ENCODE measurements at regions not wholly inside any gene's neighbourhood (a gene's known extent, or its start where the extent isn't known, plus 50 kb on each side); places are given as distances from the start of the nearest gene placed in this dataset.
A peak's percentile ranks its signal among the peaks of the same experiment; 100 is the strongest.

GRCh38 chr1:98471633-98472032 lies 189.9 kb upstream of the SNX7 start:
- H3K4me3 Mint-ChIP-seq: no peak overlapping the region
- H3K27ac Mint-ChIP-seq: no peak overlapping the region
- POLR2A ChIA-PET: no interaction called here
- ATAC-seq: no peak
- H3K36me3 Mint-ChIP-seq (ENCODE audit: low read depth): no peaks in the 10 kb centered on the region
- H3K27me3 Mint-ChIP-seq: peaks cover 1% of the 10 kb centered on the region
- intact Hi-C loops (cut with micrococcal nuclease): no loop called here
- DNase-seq: no peak
- H3K4me1 Mint-ChIP-seq (ENCODE audit: low read depth): no peaks in the 10 kb centered on the region
- CTCF ChIA-PET: no interaction called here
- H3K9me3 Mint-ChIP-seq: no peaks in the 10 kb centered on the region
- no peak for TF ChIP-seq CTCF (IDR thresholded peaks at IDR 0.05)

- H3K9me3 Mint-ChIP-seq: no peaks in the 10 kb centered on the region
- ATAC-seq: no peak
- H3K4me3 Mint-ChIP-seq: no peak overlapping the region
- peaks cover 1% of the 10 kb centered on the region for H3K27me3 Mint-ChIP-seq
- POLR2A ChIA-PET: no interaction called here
- no peak overlapping the region for H3K27ac Mint-ChIP-seq
- CTCF ChIA-PET: interaction anchor here (0.6 to 1.7 kb wide), 5 partner anchors 33 to 1330 kb away, joined by 3 to 7 read pairs (median 4); no protein-coding TSS in a partner anchor
- intact Hi-C loops (cut with micrococcal nuclease): loop anchor here (10.0 kb wide), 1 partner anchor 1503 kb away; no protein-coding TSS in a partner anchor
- peak; percentile 66 for TF ChIP-seq CTCF (IDR thresholded peaks at IDR 0.05)
- H3K4me1 Mint-ChIP-seq (ENCODE audit: low read depth): no peaks in the 10 kb centered on the region
- no peak for DNase-seq
- no peaks in the 10 kb centered on the region for H3K36me3 Mint-ChIP-seq (ENCODE audit: low read depth)
Observed at GRCh38 chr1:98468111-98468717, 193.3 kb upstream of the SNX7 start.

- POLR2A ChIA-PET: no interaction called here
- no peaks in the 10 kb centered on the region for H3K9me3 Mint-ChIP-seq
- no peak overlapping the region for H3K4me3 Mint-ChIP-seq
- ATAC-seq (no peak), DNase-seq (no peak)
- no peak overlapping the region for H3K27ac Mint-ChIP-seq
- no peak for TF ChIP-seq CTCF (IDR thresholded peaks at IDR 0.05)
- no peaks in the 10 kb centered on the region for H3K4me1 Mint-ChIP-seq (ENCODE audit: low read depth)
- CTCF ChIA-PET: interaction anchor here (0.7 to 1.7 kb wide), 4 partner anchors 34 to 1329 kb away, joined by 3 to 7 read pairs (median 4); no protein-coding TSS in a partner anchor
- H3K36me3 Mint-ChIP-seq (ENCODE audit: low read depth): no peaks in the 10 kb centered on the region
- peaks cover 1% of the 10 kb centered on the region for H3K27me3 Mint-ChIP-seq
- intact Hi-C loops (cut with micrococcal nuclease): loop anchor here (10.0 kb wide), 1 partner anchor 1503 kb away; no protein-coding TSS in a partner anchor
Observed at GRCh38 chr1:98467586-98467985, 193.9 kb upstream of the SNX7 start.

- POLR2A ChIA-PET: no interaction called here
- Mint-ChIP-seq H3K27ac (no peak overlapping the region), H3K4me1 (ENCODE audit: low read depth) (no peaks in the 10 kb centered on the region), H3K9me3 (no peaks in the 10 kb centered on the region), H3K36me3 (ENCODE audit: low read depth) (no peaks in the 10 kb centered on the region), H3K27me3 (peaks cover 1% of the 10 kb centered on the region), H3K4me3 (no peak overlapping the region)
- intact Hi-C loops (cut with micrococcal nuclease): loop anchor here (10.0 kb wide), 1 partner anchor 1502 kb away; no protein-coding TSS in a partner anchor
- no peak for TF ChIP-seq CTCF (IDR thresholded peaks at IDR 0.05)
- ATAC-seq (no peak), DNase-seq (no peak)
- CTCF ChIA-PET: no interaction called here
Observed at GRCh38 chr1:98467122-98467521, 194.4 kb upstream of the SNX7 start.

GRCh38 chr1:98461873-98462385 lies 199.6 kb upstream of the SNX7 start:
- no peaks in the 10 kb centered on the region for H3K9me3 Mint-ChIP-seq
- no peaks in the 10 kb centered on the region for H3K36me3 Mint-ChIP-seq (ENCODE audit: low read depth)
- ChIA-PET CTCF (no interaction called here), POLR2A (no interaction called here)
- no peaks in the 10 kb centered on the region for H3K27me3 Mint-ChIP-seq
- H3K4me3 Mint-ChIP-seq: no peak overlapping the region
- ATAC-seq: no peak
- H3K4me1 Mint-ChIP-seq (ENCODE audit: low read depth): no peaks in the 10 kb centered on the region
- H3K27ac Mint-ChIP-seq: no peak overlapping the region
- DNase-seq: no peak
- intact Hi-C loops (cut with micrococcal nuclease): loop anchor here (10.0 kb wide), 1 partner anchor 1497 kb away; no protein-coding TSS in a partner anchor
- TF ChIP-seq CTCF (IDR thresholded peaks at IDR 0.05): no peak

All from activated CD8-positive, alpha-beta T cell treated with anti-CD3 and anti-CD28 coated beads for 36 hours (primary cell).